Adrenal gland (tissue), 9 donors: ENCODE measurements at regions not wholly inside any gene's neighbourhood (a gene's known extent, or its start where the extent isn't known, plus 50 kb on each side); places are given as distances from the start of the nearest gene placed in this dataset.

Source experiments
- DNase-seq, 7 donors: peaks; one replicate each; pipeline ENCODE4 v3.0.0-alpha.2; 2019 to 2020
- H3K27ac ChIP-seq, 5 donors: fragments of 200-600 bp; sonication (generic) in 4 of 5; 1 replicate in 3 of 5; 2 replicates in 2 of 5; pipeline versions ENCODE4 v1.5.1 to v1.8.0; 2016 to 2020; ENCODE audit warnings: mild to moderate bottlenecking in 1 of 5
- H3K27me3 ChIP-seq: fragments of 200-600 bp; 2 replicates; pipeline ENCODE4 v1.8.0; 2021
- H3K36me3 ChIP-seq, 2 donors: fragments of 200-600 bp; replicated peaks in 1 of 2; 1 replicate in 1 of 2; 2 replicates in 1 of 2; pipeline versions ENCODE4 v1.5.1 to v1.8.0; 2018 to 2022
- H3K4me1 ChIP-seq, 2 donors: fragments of 200-600 bp; replicated peaks in 1 of 2; 1 replicate in 1 of 2; 2 replicates in 1 of 2; pipeline versions ENCODE4 v1.5.1 to v1.8.0; 2018 to 2021
- H3K4me3 ChIP-seq, 4 donors: fragments of 200-600 bp; sonication (generic) in 3 of 4; one replicate each; pipeline ENCODE4 v1.5.1; 2016 to 2018
- H3K9me3 ChIP-seq, 3 donors: fragments of 200-600 bp; sonication (generic) in 1 of 3; replicated peaks in 1 of 3; 1 replicate in 2 of 3; 2 replicates in 1 of 3; pipeline versions ENCODE4 v1.5.1 to v1.8.0; 2016 to 2021
- CTCF ChIP-seq, 6 experiments: fragments of 450-650 bp in 4 of 6; fragments of 200-600 bp in 2 of 6; sonication (generic) in 1 of 6; IDR thresholded peaks; 1 replicate in 5 of 6; 2 replicates in 1 of 6; pipeline versions ENCODE4 v1.5.1 to v1.8.0; 2016 to 2021; ENCODE audit warnings: antibody characterized with exemption in 6 of 6, mild to moderate bottlenecking in 2 of 6, moderate library complexity in 1 of 6
- POLR2A ChIP-seq, 2 donors: fragments of 450-650 bp; IDR thresholded peaks; one replicate each; pipeline ENCODE4 v1.6.1; 2017; ENCODE audit warnings: antibody characterized with exemption in 2 of 2, mild to moderate bottlenecking in 2 of 2, moderate library complexity in 1 of 2
- WGBS, 4 donors: extraction: QIAGEN DNeasy Blood & Tissue Kit in 2 of 4; methylation state at CpG; one replicate each; pipeline versions ENCODE4 v1.1.5 to v1.1.7; 2013 to 2017; 5-methylcytosine and 5-hydroxymethylcytosine counted together
- intact Hi-C, 2 donors: fragments of 100-400 bp; cut with DNase I; formaldehyde crosslinking; loops; one replicate each; pipeline versions ENCODE4 v1.14.1 to v1.15.0; 2022 to 2023
- donor health status: healthy with polysubstance abuse.
- donor health status: Bipolar disorder and iron deficiency.
- donor health status: DM: yes; HTN: yes; CAD: no.
- donor health status: DM: no; HTN: no; CAD: no.
- donor health status: DM: no; HTN: no; CAD: no.

GRCh38 chr11:97761175-97761574 is 1259.6 kb upstream of the CNTN5 start:
- Histone ChIP-seq H3K4me1 (no peaks in the 10 kb centered on the region), H3K9me3 (no peaks in the 10 kb centered on the region), H3K27me3 (no peaks in the 10 kb centered on the region), H3K4me3 (no peak overlapping the region), H3K27ac (no peak overlapping the region), H3K36me3 (no peaks in the 10 kb centered on the region)
- WGBS, 4 donors, result 33 to 44% (median 39%) methylated on average over 2 of the region's 2 CpGs
- intact Hi-C loops, result no loop called here
- TF ChIP-seq POLR2A (IDR thresholded peaks at IDR 0.05) (no peak), CTCF (IDR thresholded peaks at IDR 0.05) (no peak)
- no peak for DNase-seq

- DNase-seq, result no peak
- H3K4me1 ChIP-seq, result no peaks in the 10 kb centered on the region
- intact Hi-C loops, result no loop called here
These were observed 1256.6 kb upstream of the CNTN5 start for GRCh38 chr11:97764193-97764592.

GRCh38 chr11:97764605-97765004 is 1256.1 kb upstream of the CNTN5 start:
- Histone ChIP-seq H3K9me3 (no peaks in the 10 kb centered on the region), H3K27ac (no peak overlapping the region), H3K4me3 (no peak overlapping the region), H3K4me1 (no peaks in the 10 kb centered on the region), H3K36me3 (no peaks in the 10 kb centered on the region), H3K27me3 (no peaks in the 10 kb centered on the region)
- intact Hi-C loops, result no loop called here
- DNase-seq, result no peak
- TF ChIP-seq CTCF (IDR thresholded peaks at IDR 0.05) (no peak), POLR2A (IDR thresholded peaks at IDR 0.05) (no peak)
- 62 to 82% (median 81%) methylated on average over 2 of the region's 2 CpGs for WGBS, 4 donors

More at GRCh38 chr11:97764193-97764592, 1256.6 kb upstream of the CNTN5 start:
- 88 to 100% (median 94%) methylated on average over 1 of the region's 1 CpG for WGBS, 4 donors
- Histone ChIP-seq H3K27me3 (no peaks in the 10 kb centered on the region), H3K4me3 (no peak overlapping the region), H3K27ac (no peak overlapping the region), H3K36me3 (no peaks in the 10 kb centered on the region), H3K9me3 (no peaks in the 10 kb centered on the region)
- TF ChIP-seq CTCF (IDR thresholded peaks at IDR 0.05), result no peak
- TF ChIP-seq POLR2A (IDR thresholded peaks at IDR 0.05), result no peak

GRCh38 chr11:97770570-97770969 is 1250.2 kb upstream of the CNTN5 start:
- H3K4me3 ChIP-seq, result no peak overlapping the region
- TF ChIP-seq POLR2A (IDR thresholded peaks at IDR 0.05) (no peak), CTCF (IDR thresholded peaks at IDR 0.05) (no peak)
- intact Hi-C loops, result no loop called here
- no peak overlapping the region for H3K27ac ChIP-seq
- no peaks in the 10 kb centered on the region for H3K4me1 ChIP-seq
- 74 to 92% (median 80%) methylated on average over 1 of the region's 1 CpG for WGBS, 4 donors
- DNase-seq, result no peak
- no peaks in the 10 kb centered on the region for H3K9me3 ChIP-seq
- no peaks in the 10 kb centered on the region for H3K36me3 ChIP-seq
- no peaks in the 10 kb centered on the region for H3K27me3 ChIP-seq
